ENCODE measurements at regions not wholly inside any gene's neighbourhood (a gene's known extent, or its start where the extent isn't known, plus 50 kb on each side); places are given as distances from the start of the nearest gene placed in this dataset.

GRCh38 chr14:27587103-27587502 is 989.3 kb upstream of the NOVA1 start:
- TF ChIP-seq CTCF (IDR thresholded peaks at IDR 0.05), result no peak
- DNase-seq (ENCODE audit: low spot score) (no peak), ATAC-seq (ENCODE audit: insufficient number of reproducible peaks, low FRiP score, low read depth) (no peak)
- H3K27ac ChIP-seq, result no peak overlapping the region
- no peaks in the 10 kb centered on the region for H3K9me3 ChIP-seq
- H3K36me3 ChIP-seq, result no peaks in the 10 kb centered on the region
- H3K27me3 ChIP-seq (replicated peaks; ENCODE audit: insufficient read depth), result no peaks in the 10 kb centered on the region
- H3K4me3 ChIP-seq, result no peak overlapping the region
- H3K4me1 ChIP-seq (ENCODE audit: control insufficient read depth in 1 of 2, low read depth in 2 of 2), result no peaks in the 10 kb centered on the region

GRCh38 chr14:27605282-27605681 is 1007.4 kb upstream of the NOVA1 start:
- DNase-seq (ENCODE audit: low spot score), result no peak
- TF ChIP-seq CTCF (IDR thresholded peaks at IDR 0.05), result no peak
- Histone ChIP-seq H3K9me3 (no peaks in the 10 kb centered on the region), H3K27ac (no peak overlapping the region), H3K4me3 (no peak overlapping the region), H3K27me3 (replicated peaks; ENCODE audit: insufficient read depth) (no peaks in the 10 kb centered on the region), H3K4me1 (ENCODE audit: control insufficient read depth in 1 of 2, low read depth in 2 of 2) (no peaks in the 10 kb centered on the region), H3K36me3 (no peaks in the 10 kb centered on the region)
- no peak for ATAC-seq (ENCODE audit: insufficient number of reproducible peaks, low FRiP score, low read depth)

GRCh38 chr14:27608377-27608776 is 1010.5 kb upstream of the NOVA1 start:
- Histone ChIP-seq H3K27ac (no peak overlapping the region), H3K9me3 (no peaks in the 10 kb centered on the region), H3K4me1 (ENCODE audit: control insufficient read depth in 1 of 2, low read depth in 2 of 2) (no peaks in the 10 kb centered on the region), H3K27me3 (replicated peaks; ENCODE audit: insufficient read depth) (no peaks in the 10 kb centered on the region), H3K4me3 (no peak overlapping the region), H3K36me3 (no peaks in the 10 kb centered on the region)
- TF ChIP-seq CTCF (IDR thresholded peaks at IDR 0.05), result no peak
- no peak for ATAC-seq (ENCODE audit: insufficient number of reproducible peaks, low FRiP score, low read depth)
- DNase-seq (ENCODE audit: low spot score), result no peak

GRCh38 chr14:27612121-27612520 is 1014.3 kb upstream of the NOVA1 start:
- DNase-seq (ENCODE audit: low spot score) (no peak), ATAC-seq (ENCODE audit: insufficient number of reproducible peaks, low FRiP score, low read depth) (no peak)
- Histone ChIP-seq H3K27me3 (replicated peaks; ENCODE audit: insufficient read depth) (no peaks in the 10 kb centered on the region), H3K4me3 (no peak overlapping the region), H3K27ac (no peak overlapping the region), H3K9me3 (no peaks in the 10 kb centered on the region), H3K4me1 (ENCODE audit: control insufficient read depth in 1 of 2, low read depth in 2 of 2) (no peaks in the 10 kb centered on the region), H3K36me3 (no peaks in the 10 kb centered on the region)
- no peak for TF ChIP-seq CTCF (IDR thresholded peaks at IDR 0.05)

- H3K27ac ChIP-seq, result no peak overlapping the region
- H3K4me1 ChIP-seq (ENCODE audit: control insufficient read depth in 1 of 2, low read depth in 2 of 2), result no peaks in the 10 kb centered on the region
- no peak for ATAC-seq (ENCODE audit: insufficient number of reproducible peaks, low FRiP score, low read depth)
- H3K4me3 ChIP-seq, result no peak overlapping the region
- TF ChIP-seq CTCF (IDR thresholded peaks at IDR 0.05), result no peak
- H3K9me3 ChIP-seq, result no peaks in the 10 kb centered on the region
- H3K36me3 ChIP-seq, result no peaks in the 10 kb centered on the region
- H3K27me3 ChIP-seq (replicated peaks; ENCODE audit: insufficient read depth), result no peaks in the 10 kb centered on the region
- no peak for DNase-seq (ENCODE audit: low spot score)
These were observed 1015.3 kb upstream of the NOVA1 start for GRCh38 chr14:27613102-27613501.
